Left lung (tissue), 4 donors: ENCODE measurements at regions not wholly inside any gene's neighbourhood (a gene's known extent, or its start where the extent isn't known, plus 50 kb on each side); places are given as distances from the start of the nearest gene placed in this dataset.
A peak's percentile ranks its signal among the peaks of the same experiment; 100 is the strongest.

ENCODE experiments used
- ATAC-seq: fragments of 200-7000 bp; cut with Tn5 transposase; one replicate; pipeline ENCODE4 v1.9.1; 2020; ENCODE audit warnings: moderate library complexity
- DNase-seq, 4 donors: peaks; one replicate each; pipeline ENCODE4 v3.0.0-alpha.2; 2013 to 2020
- H3K27ac ChIP-seq, 2 donors: fragments of 200-600 bp; sonication (generic) in 1 of 2; one replicate each; pipeline versions ENCODE4 v1.5.0 to v1.8.0; 2020 to 2021
- H3K27me3 ChIP-seq, 2 donors: fragments of 200-600 bp; sonication (generic) in 1 of 2; one replicate each; pipeline versions ENCODE4 v1.5.0 to v1.8.0; 2020 to 2021
- H3K36me3 ChIP-seq, 2 donors: fragments of 200-600 bp; sonication (generic) in 1 of 2; one replicate each; pipeline versions ENCODE4 v1.5.0 to v1.8.0; 2020 to 2021
- H3K4me1 ChIP-seq, 2 donors: fragments of 200-600 bp; one replicate each; pipeline ENCODE4 v1.8.0; 2021
- H3K4me3 ChIP-seq, 2 donors: fragments of 200-600 bp; sonication (generic) in 1 of 2; one replicate each; pipeline versions ENCODE4 v1.5.0 to v1.8.0; 2020 to 2021; ENCODE audit warnings: mild to moderate bottlenecking in 1 of 2
- H3K9me3 ChIP-seq, 2 donors: fragments of 200-600 bp; sonication (generic) in 1 of 2; one replicate each; pipeline versions ENCODE4 v1.5.0 to v1.8.0; 2020 to 2021
- CTCF ChIP-seq, 2 donors: fragments of 200-600 bp; sonication (generic) in 1 of 2; IDR thresholded peaks; one replicate each; pipeline versions ENCODE4 v1.5.0 to v1.8.0; 2021; ENCODE audit warnings: antibody characterized with exemption in 2 of 2
- intact Hi-C, 2 donors: fragments of 100-400 bp; cut with DNase I; formaldehyde crosslinking; loops; one replicate each; pipeline versions ENCODE4 v1.11.2 to v1.14.2; 2022
- donor health status: DM: no; HTN: yes; CAD: no.
- donor health status: DM: no; HTN: no; CAD: no.

- Histone ChIP-seq H3K27me3 (no peaks in the 10 kb centered on the region), H3K36me3 (no peaks in the 10 kb centered on the region), H3K4me3 (no peak overlapping the region), H3K27ac (no peak overlapping the region), H3K9me3 (peaks cover 0 to 2% of the 10 kb centered on the region in 2 donors), H3K4me1 (no peaks in the 10 kb centered on the region)
- ATAC-seq (no peak), DNase-seq (no peak)
- no peak for TF ChIP-seq CTCF (IDR thresholded peaks at IDR 0.05)
- intact Hi-C loops: no loop called here
Observed at GRCh38 chr4:96145601-96146000, 305.7 kb downstream of the PDHA2 start.

GRCh38 chr4:96146686-96147085 is 306.8 kb downstream of the PDHA2 start:
- no peaks in the 10 kb centered on the region for H3K4me1 ChIP-seq
- TF ChIP-seq CTCF (IDR thresholded peaks at IDR 0.05): no peak
- peak; percentile 33 for ATAC-seq
- no peak for DNase-seq
- no peak overlapping the region for H3K27ac ChIP-seq
- intact Hi-C loops: no loop called here
- no peak overlapping the region for H3K4me3 ChIP-seq
- peaks cover 0 to 2% of the 10 kb centered on the region in 2 donors for H3K9me3 ChIP-seq
- H3K36me3 ChIP-seq: no peaks in the 10 kb centered on the region
- H3K27me3 ChIP-seq: no peaks in the 10 kb centered on the region

GRCh38 chr4:96149894-96150293 is 310.0 kb downstream of the PDHA2 start:
- DNase-seq (no peak), ATAC-seq (no peak)
- intact Hi-C loops: no loop called here

GRCh38 chr4:96150466-96150865 is 310.6 kb downstream of the PDHA2 start:
- H3K4me1 ChIP-seq: no peaks in the 10 kb centered on the region
- no peak overlapping the region for H3K27ac ChIP-seq
- H3K27me3 ChIP-seq: no peaks in the 10 kb centered on the region
- peaks cover 0 to 2% of the 10 kb centered on the region in 2 donors for H3K9me3 ChIP-seq
- ATAC-seq (no peak), DNase-seq (no peak)
- TF ChIP-seq CTCF (IDR thresholded peaks at IDR 0.05): no peak
- H3K4me3 ChIP-seq: no peak overlapping the region
- intact Hi-C loops: no loop called here
- H3K36me3 ChIP-seq: no peaks in the 10 kb centered on the region

More at GRCh38 chr4:96149894-96150293, 310.0 kb downstream of the PDHA2 start:
- Histone ChIP-seq H3K9me3 (peaks cover 0 to 2% of the 10 kb centered on the region in 2 donors), H3K27me3 (no peaks in the 10 kb centered on the region), H3K27ac (no peak overlapping the region), H3K4me3 (no peak overlapping the region), H3K4me1 (no peaks in the 10 kb centered on the region), H3K36me3 (no peaks in the 10 kb centered on the region)
- no peak for TF ChIP-seq CTCF (IDR thresholded peaks at IDR 0.05)

GRCh38 chr4:96152824-96153223 is 312.9 kb downstream of the PDHA2 start:
- no peak overlapping the region for H3K27ac ChIP-seq
- DNase-seq: no peak
- intact Hi-C loops: no loop called here
- H3K36me3 ChIP-seq: no peaks in the 10 kb centered on the region
- H3K27me3 ChIP-seq: no peaks in the 10 kb centered on the region
- ATAC-seq: no peak
- H3K4me3 ChIP-seq: no peak overlapping the region
- TF ChIP-seq CTCF (IDR thresholded peaks at IDR 0.05): no peak
- no peaks in the 10 kb centered on the region for H3K9me3 ChIP-seq
- no peaks in the 10 kb centered on the region for H3K4me1 ChIP-seq
